ENCODE measurements at regions not wholly inside any gene's neighbourhood (a gene's known extent, or its start where the extent isn't known, plus 50 kb on each side); places are given as distances from the start of the nearest gene placed in this dataset.
"Not testable (repeated sequence)": the region's sequence is repeated elsewhere in the genome, so short reads cannot be mapped to it uniquely, and the experiment has no call there.

GRCh38 chr10:85379338-85379737 is 987.3 kb downstream of the GRID1 start:
- no peak for TF ChIP-seq CTCF (IDR thresholded peaks at IDR 0.05; ENCODE audit: extremely low read depth, missing control alignments)
- DNase-seq (ENCODE audit: low spot score) = no peak

- DNase-seq (ENCODE audit: low spot score) = no peak
These were observed 965.5 kb downstream of the GRID1 start for GRCh38 chr10:85400981-85401695.

GRCh38 chr10:85402541-85402940 is 964.1 kb downstream of the GRID1 start:
- DNase-seq (ENCODE audit: low spot score) = no peak
- TF ChIP-seq CTCF (IDR thresholded peaks at IDR 0.05; ENCODE audit: extremely low read depth, missing control alignments) = no peak

More at GRCh38 chr10:85400981-85401695, 965.5 kb downstream of the GRID1 start:
- no peak for TF ChIP-seq CTCF (IDR thresholded peaks at IDR 0.05; ENCODE audit: extremely low read depth, missing control alignments)

- DNase-seq (ENCODE audit: low spot score) = no peak
- TF ChIP-seq CTCF (IDR thresholded peaks at IDR 0.05; ENCODE audit: extremely low read depth, missing control alignments) = no peak
These were observed 959.5 kb downstream of the GRID1 start for GRCh38 chr10:85407088-85407487.

GRCh38 chr10:85408388-85408787 is 958.2 kb downstream of the GRID1 start:
- TF ChIP-seq CTCF (IDR thresholded peaks at IDR 0.05; ENCODE audit: extremely low read depth, missing control alignments) = no peak

GRCh38 chr10:85410586-85410985 is 956.0 kb downstream of the GRID1 start:
- DNase-seq (ENCODE audit: low spot score) = not testable (repeated sequence)

More at GRCh38 chr10:85408388-85408787, 958.2 kb downstream of the GRID1 start:
- DNase-seq (ENCODE audit: low spot score) = no peak

GRCh38 chr10:85413570-85413969 is 953.0 kb downstream of the GRID1 start:
- DNase-seq (ENCODE audit: low spot score) = no peak
- no peak for TF ChIP-seq CTCF (IDR thresholded peaks at IDR 0.05; ENCODE audit: extremely low read depth, missing control alignments)

Data from GM20000 (cell line).